ENCODE measurements at regions not wholly inside any gene's neighbourhood (a gene's known extent, or its start where the extent isn't known, plus 50 kb on each side); places are given as distances from the start of the nearest gene placed in this dataset.

- DNase-seq (ENCODE audit: low spot score in 2 of 2, unreplicated experiment in 2 of 2): no peak
- Mint-ChIP-seq H3K4me1 (peaks cover 35% of the 10 kb centered on the region), H3K27ac (no peak overlapping the region), H3K27me3 (ENCODE audit: low read depth) (no peaks in the 10 kb centered on the region), H3K4me3 (no peak overlapping the region), H3K9me3 (no peaks in the 10 kb centered on the region), H3K36me3 (no peaks in the 10 kb centered on the region)
- TF ChIP-seq, protein P1, sequence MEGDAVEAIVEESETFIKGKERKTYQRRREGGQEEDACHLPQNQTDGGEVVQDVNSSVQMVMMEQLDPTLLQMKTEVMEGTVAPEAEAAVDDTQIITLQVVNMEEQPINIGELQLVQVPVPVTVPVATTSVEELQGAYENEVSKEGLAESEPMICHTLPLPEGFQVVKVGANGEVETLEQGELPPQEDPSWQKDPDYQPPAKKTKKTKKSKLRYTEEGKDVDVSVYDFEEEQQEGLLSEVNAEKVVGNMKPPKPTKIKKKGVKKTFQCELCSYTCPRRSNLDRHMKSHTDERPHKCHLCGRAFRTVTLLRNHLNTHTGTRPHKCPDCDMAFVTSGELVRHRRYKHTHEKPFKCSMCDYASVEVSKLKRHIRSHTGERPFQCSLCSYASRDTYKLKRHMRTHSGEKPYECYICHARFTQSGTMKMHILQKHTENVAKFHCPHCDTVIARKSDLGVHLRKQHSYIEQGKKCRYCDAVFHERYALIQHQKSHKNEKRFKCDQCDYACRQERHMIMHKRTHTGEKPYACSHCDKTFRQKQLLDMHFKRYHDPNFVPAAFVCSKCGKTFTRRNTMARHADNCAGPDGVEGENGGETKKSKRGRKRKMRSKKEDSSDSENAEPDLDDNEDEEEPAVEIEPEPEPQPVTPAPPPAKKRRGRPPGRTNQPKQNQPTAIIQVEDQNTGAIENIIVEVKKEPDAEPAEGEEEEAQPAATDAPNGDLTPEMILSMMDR (IDR thresholded peaks at IDR 0.05; ENCODE audit: unreplicated experiment): no peak
Observed at GRCh38 chr6:21377356-21377755, 216.2 kb upstream of the SOX4 start.

GRCh38 chr6:21381331-21381963, 212.1 kb upstream of the SOX4 start:
- no peaks in the 10 kb centered on the region for H3K36me3 Mint-ChIP-seq
- peak overlapping the region; percentile 74 for H3K27ac Mint-ChIP-seq

GRCh38 chr6:21382821-21383449, 210.6 kb upstream of the SOX4 start:
- Mint-ChIP-seq H3K27me3 (ENCODE audit: low read depth) (no peaks in the 10 kb centered on the region), H3K4me1 (peaks cover 37% of the 10 kb centered on the region), H3K27ac (peak overlapping the region; percentile 60), H3K36me3 (no peaks in the 10 kb centered on the region), H3K9me3 (peaks cover 3% of the 10 kb centered on the region), H3K4me3 (no peak overlapping the region)
- TF ChIP-seq, protein P1 (IDR thresholded peaks at IDR 0.05; ENCODE audit: unreplicated experiment): no peak
- DNase-seq (ENCODE audit: low spot score in 2 of 2, unreplicated experiment in 2 of 2): no peak

More at GRCh38 chr6:21381331-21381963, 212.1 kb upstream of the SOX4 start:
- TF ChIP-seq, protein P1 (IDR thresholded peaks at IDR 0.05; ENCODE audit: unreplicated experiment): no peak
- Mint-ChIP-seq H3K4me3 (no peak overlapping the region), H3K9me3 (peaks cover 3% of the 10 kb centered on the region), H3K27me3 (ENCODE audit: low read depth) (no peaks in the 10 kb centered on the region), H3K4me1 (peaks cover 44% of the 10 kb centered on the region)
- no peak for DNase-seq (ENCODE audit: low spot score in 2 of 2, unreplicated experiment in 2 of 2)

GRCh38 chr6:21383450-21384085, 210.0 kb upstream of the SOX4 start:
- TF ChIP-seq, protein P1 (IDR thresholded peaks at IDR 0.05; ENCODE audit: unreplicated experiment): no peak
- Mint-ChIP-seq H3K4me1 (peaks cover 37% of the 10 kb centered on the region), H3K36me3 (no peaks in the 10 kb centered on the region), H3K4me3 (no peak overlapping the region), H3K27me3 (ENCODE audit: low read depth) (no peaks in the 10 kb centered on the region), H3K9me3 (peaks cover 3% of the 10 kb centered on the region), H3K27ac (peak overlapping the region; percentile 8)
- DNase-seq (ENCODE audit: low spot score in 2 of 2, unreplicated experiment in 2 of 2): no peak

DNA sequence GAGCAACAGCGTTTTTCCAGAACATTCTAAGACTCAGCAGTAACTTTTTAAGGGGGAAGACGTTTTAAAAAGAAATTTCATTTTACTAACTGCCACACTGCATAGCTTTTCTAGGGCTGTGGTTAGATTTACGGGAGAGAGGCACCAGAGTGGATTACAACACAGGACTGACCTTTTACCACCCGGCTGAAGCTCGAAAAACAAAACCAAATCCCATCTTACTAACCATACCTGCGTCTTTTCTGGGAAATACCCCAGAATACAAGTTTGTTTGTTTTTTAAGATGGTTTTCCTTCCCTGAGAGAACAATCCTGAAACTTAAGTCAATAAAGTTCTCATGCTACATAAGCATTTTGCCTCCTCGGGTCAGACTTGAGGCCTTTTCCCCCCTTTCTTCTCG, 209.3 kb upstream of the SOX4 start:
- Mint-ChIP-seq H3K27me3 (ENCODE audit: low read depth) (no peaks in the 10 kb centered on the region), H3K9me3 (peaks cover 3% of the 10 kb centered on the region), H3K36me3 (no peaks in the 10 kb centered on the region), H3K27ac (peak overlapping the region; percentile 8), H3K4me3 (no peak overlapping the region), H3K4me1 (peaks cover 37% of the 10 kb centered on the region)
- TF ChIP-seq, protein P1 (IDR thresholded peaks at IDR 0.05; ENCODE audit: unreplicated experiment): no peak
- DNase-seq (ENCODE audit: low spot score in 2 of 2, unreplicated experiment in 2 of 2): no peak

All from mesothelial cell of epicardium (in vitro differentiated cells).